Activated T-helper 17 cell treated with anti-CD3 and anti-CD28 coated beads, Interleukin-2, amount 50 U/mL, for 72 hours (primary cell): ENCODE measurements at regions not wholly inside any gene's neighbourhood (a gene's known extent, or its start where the extent isn't known, plus 50 kb on each side); places are given as distances from the start of the nearest gene placed in this dataset.
"Not testable (repeated sequence)": the region's sequence is repeated elsewhere in the genome, so short reads cannot be mapped to it uniquely, and the experiment has no call there.

Source experiments
- ATAC-seq: fragments of 150-1000 bp; cut with Tn5 transposase; replicated peaks from 2 replicates; pipeline ENCODE4 v1.10.0; 2021; ENCODE audit warnings: mild to moderate bottlenecking, moderate library complexity
- H3K27ac Mint-ChIP-seq: one replicate; pipeline ENCODE4 v1.8.0; 2022; ENCODE audit warnings: mixed read lengths
- H3K27me3 Mint-ChIP-seq: one replicate; pipeline ENCODE4 v1.8.0; 2022; ENCODE audit warnings: mixed read lengths
- H3K36me3 Mint-ChIP-seq: one replicate; pipeline ENCODE4 v1.8.0; 2022; ENCODE audit warnings: low read depth, mild to moderate bottlenecking, mixed read lengths
- H3K4me1 Mint-ChIP-seq: one replicate; pipeline ENCODE4 v1.8.0; 2022; ENCODE audit warnings: mixed read lengths
- H3K4me3 Mint-ChIP-seq: one replicate; pipeline ENCODE4 v1.8.0; 2022; ENCODE audit warnings: mild to moderate bottlenecking, mixed read lengths
- H3K9me3 Mint-ChIP-seq: one replicate; pipeline ENCODE4 v1.8.0; 2022; ENCODE audit warnings: mixed read lengths

- H3K4me3 Mint-ChIP-seq, H3K4me1 Mint-ChIP-seq, ATAC-seq, H3K9me3 Mint-ChIP-seq, H3K27ac Mint-ChIP-seq, H3K27me3 Mint-ChIP-seq, H3K36me3 Mint-ChIP-seq: not testable (repeated sequence)
Measured at GRCh38 chr2:90237923-90238361, 1546.5 kb downstream of the RPIA start.

GRCh38 chr2:90238505-90239230, 1547.2 kb downstream of the RPIA start:
- not testable (repeated sequence) for H3K27ac Mint-ChIP-seq, H3K27me3 Mint-ChIP-seq, H3K9me3 Mint-ChIP-seq, H3K4me1 Mint-ChIP-seq, H3K36me3 Mint-ChIP-seq, H3K4me3 Mint-ChIP-seq, ATAC-seq

- not testable (repeated sequence) for H3K27ac Mint-ChIP-seq, ATAC-seq, H3K36me3 Mint-ChIP-seq, H3K27me3 Mint-ChIP-seq, H3K4me3 Mint-ChIP-seq, H3K9me3 Mint-ChIP-seq, H3K4me1 Mint-ChIP-seq
Measured at GRCh38 chr2:90239769-90240168, 1548.3 kb downstream of the RPIA start.

GRCh38 chr2:90244902-90245765, 1553.7 kb downstream of the RPIA start:
- H3K36me3 Mint-ChIP-seq, H3K27me3 Mint-ChIP-seq, ATAC-seq, H3K9me3 Mint-ChIP-seq, H3K27ac Mint-ChIP-seq, H3K4me3 Mint-ChIP-seq, H3K4me1 Mint-ChIP-seq: not testable (repeated sequence)

GRCh38 chr2:90248400-90248799, 1556.9 kb downstream of the RPIA start:
- not testable (repeated sequence) for H3K9me3 Mint-ChIP-seq, H3K27ac Mint-ChIP-seq, H3K27me3 Mint-ChIP-seq, H3K36me3 Mint-ChIP-seq, H3K4me1 Mint-ChIP-seq, ATAC-seq, H3K4me3 Mint-ChIP-seq

GRCh38 chr2:90250350-90250749, 1558.9 kb downstream of the RPIA start:
- not testable (repeated sequence) for H3K4me3 Mint-ChIP-seq, H3K36me3 Mint-ChIP-seq, H3K27me3 Mint-ChIP-seq, H3K27ac Mint-ChIP-seq, H3K4me1 Mint-ChIP-seq, H3K9me3 Mint-ChIP-seq, ATAC-seq

GRCh38 chr2:90251576-90251975, 1560.1 kb downstream of the RPIA start:
- not testable (repeated sequence) for H3K27ac Mint-ChIP-seq, H3K4me3 Mint-ChIP-seq, H3K36me3 Mint-ChIP-seq, ATAC-seq, H3K4me1 Mint-ChIP-seq, H3K27me3 Mint-ChIP-seq
- H3K9me3 Mint-ChIP-seq: peaks cover 12% of the 10 kb centered on the region

GRCh38 chr2:90253306-90253705, 1561.8 kb downstream of the RPIA start:
- not testable (repeated sequence) for H3K36me3 Mint-ChIP-seq, H3K4me1 Mint-ChIP-seq, H3K27me3 Mint-ChIP-seq, ATAC-seq, H3K4me3 Mint-ChIP-seq, H3K27ac Mint-ChIP-seq
- H3K9me3 Mint-ChIP-seq: peaks cover 29% of the 10 kb centered on the region

GRCh38 chr2:90266888-90267287, 1575.4 kb downstream of the RPIA start:
- H3K4me3 Mint-ChIP-seq, H3K27me3 Mint-ChIP-seq, ATAC-seq, H3K36me3 Mint-ChIP-seq, H3K27ac Mint-ChIP-seq, H3K9me3 Mint-ChIP-seq, H3K4me1 Mint-ChIP-seq: not testable (repeated sequence)

- H3K27ac Mint-ChIP-seq, H3K4me3 Mint-ChIP-seq, H3K27me3 Mint-ChIP-seq, H3K36me3 Mint-ChIP-seq, H3K4me1 Mint-ChIP-seq, ATAC-seq, H3K9me3 Mint-ChIP-seq: not testable (repeated sequence)
Measured at GRCh38 chr2:90287751-90288150, 1596.3 kb downstream of the RPIA start.

- not testable (repeated sequence) for H3K27me3 Mint-ChIP-seq, H3K27ac Mint-ChIP-seq
Measured at GRCh38 chr2:90288396-90288795, 1596.9 kb downstream of the RPIA start.

GRCh38 chr2:90289291-90289980, 1598.0 kb downstream of the RPIA start:
- H3K4me1 Mint-ChIP-seq, ATAC-seq, H3K9me3 Mint-ChIP-seq, H3K27ac Mint-ChIP-seq, H3K36me3 Mint-ChIP-seq, H3K4me3 Mint-ChIP-seq, H3K27me3 Mint-ChIP-seq: not testable (repeated sequence)

More at GRCh38 chr2:90288396-90288795, 1596.9 kb downstream of the RPIA start:
- not testable (repeated sequence) for H3K4me3 Mint-ChIP-seq, H3K4me1 Mint-ChIP-seq, ATAC-seq, H3K36me3 Mint-ChIP-seq, H3K9me3 Mint-ChIP-seq

- H3K4me1 Mint-ChIP-seq, H3K27ac Mint-ChIP-seq, ATAC-seq, H3K4me3 Mint-ChIP-seq, H3K27me3 Mint-ChIP-seq, H3K9me3 Mint-ChIP-seq, H3K36me3 Mint-ChIP-seq: not testable (repeated sequence)
Measured at GRCh38 chr2:90290701-90291100, 1599.2 kb downstream of the RPIA start.

- H3K9me3 Mint-ChIP-seq, H3K27me3 Mint-ChIP-seq, H3K27ac Mint-ChIP-seq, ATAC-seq, H3K36me3 Mint-ChIP-seq, H3K4me1 Mint-ChIP-seq, H3K4me3 Mint-ChIP-seq: not testable (repeated sequence)
Measured at GRCh38 chr2:90291168-90291883, 1599.9 kb downstream of the RPIA start.
